ENCODE measurements at regions not wholly inside any gene's neighbourhood (a gene's known extent, or its start where the extent isn't known, plus 50 kb on each side); places are given as distances from the start of the nearest gene placed in this dataset.

- H3K9ac ChIP-seq (ENCODE audit: low read depth in 1 of 2, low read length in 2 of 2) = no peak overlapping the region
- H3K27me3 ChIP-seq (ENCODE audit: control insufficient read depth in 4 of 4, insufficient read depth in 4 of 4, low read length in 3 of 4) = no peaks in the 10 kb centered on the region
- TF ChIP-seq FOXA1 (IDR thresholded peaks at IDR 0.05) (no peak), NR2F2 (IDR thresholded peaks at IDR 0.05) (no peak), ATF3 (IDR thresholded peaks at IDR 0.05) (no peak), FOXA2 (IDR thresholded peaks at IDR 0.05) (no peak), EGR1 (IDR thresholded peaks at IDR 0.05; ENCODE audit: low read depth in 2 of 2) (no peak), HNF4G (IDR thresholded peaks at IDR 0.05) (no peak), JUND (IDR thresholded peaks at IDR 0.05) (no peak), SP1 (IDR thresholded peaks at IDR 0.05) (no peak), MAX (IDR thresholded peaks at IDR 0.05) (no peak), RAD21 (IDR thresholded peaks at IDR 0.05) (no peak), RXRA (IDR thresholded peaks at IDR 0.05) (no peak), HNF4A (conservative IDR thresholded peaks at IDR 0.05) (no peak), GABPA (IDR thresholded peaks at IDR 0.05 in 1 of 2, conservative IDR thresholded peaks at IDR 0.05 in 1 of 2) (no peak), TAF1 (conservative IDR thresholded peaks at IDR 0.05) (no peak), ZBTB33 (IDR thresholded peaks at IDR 0.05) (no peak), CTCF (IDR thresholded peaks at IDR 0.05; ENCODE audit: low read depth, low read length, missing input control) (no peak), REST (IDR thresholded peaks at IDR 0.05) (no peak), YY1 (IDR thresholded peaks at IDR 0.05) (no peak)
- DNase-seq (ENCODE audit: low spot score) = no peak
- no peak overlapping the region for H3K27ac ChIP-seq (ENCODE audit: low read depth in 1 of 2, low read length in 2 of 2)
- peaks cover 0 to 3% (median 0%) of the 10 kb centered on the region in 4 donors for H3K4me1 ChIP-seq (ENCODE audit: control insufficient read depth in 4 of 4, insufficient read depth in 4 of 4, low read length in 3 of 4)
- WGBS = 53% methylated on average over 5 of the region's 5 CpGs
- H3K9me3 ChIP-seq (ENCODE audit: control insufficient read depth in 4 of 4, low read length in 3 of 4) = no peaks in the 10 kb centered on the region
- no peak overlapping the region for H3K4me3 ChIP-seq (ENCODE audit: low read depth in 1 of 3, low read length in 3 of 3)
- no peaks in the 10 kb centered on the region for H3K36me3 ChIP-seq (ENCODE audit: control insufficient read depth in 4 of 4, insufficient read depth in 3 of 4, low read depth in 1 of 4, low read length in 3 of 4)
These were observed 394.2 kb upstream of the CBLB start for GRCh38 chr3:106263011-106263410.

All from liver (tissue), 8 donors.